H1 (cell line): ENCODE measurements at regions not wholly inside any gene's neighbourhood (a gene's known extent, or its start where the extent isn't known, plus 50 kb on each side); places are given as distances from the start of the nearest gene placed in this dataset.

Experiments
- CHD2 ChIP-seq: IDR thresholded peaks from 2 replicates; pipeline ENCODE4 v1.6.1; 2012; ENCODE audit warnings: low read length, improper control_type of control experiment
- CREB1 ChIP-seq: IDR thresholded peaks from 2 replicates; pipeline ENCODE4 v1.6.1; 2012; ENCODE audit warnings: inconsistent platforms
- POLR2A ChIP-seq, 2 experiments: IDR thresholded peaks; 1 replicate in 1 of 2; 2 replicates in 1 of 2; pipeline ENCODE4 v1.6.1; 2011; ENCODE audit warnings: low read depth in 2 of 2, low read length in 2 of 2, mild to moderate bottlenecking in 2 of 2; ENCODE audit errors: control extremely low read depth in 1 of 2
- RAD21 ChIP-seq, 2 experiments: IDR thresholded peaks in 1 of 2; conservative IDR thresholded peaks in 1 of 2; 2 replicates each; pipeline ENCODE4 v1.6.1; 2011; ENCODE audit warnings: low read depth in 2 of 2, low read length in 2 of 2, improper control_type of control experiment in 1 of 2, inconsistent platforms in 1 of 2, mild to moderate bottlenecking in 1 of 2, moderate library complexity in 1 of 2
- SP1 ChIP-seq: IDR thresholded peaks from 2 replicates; pipeline ENCODE4 v1.6.1; 2011; ENCODE audit warnings: low read depth, low read length
- TF ChIP-seq, protein P1 (sequence below), 3 experiments: IDR thresholded peaks; 1 replicate in 2 of 3; 2 replicates in 1 of 3; pipeline versions ENCODE4 v1.5.1 to v1.6.1; 2011; ENCODE audit warnings: low read length in 3 of 3, mild to moderate bottlenecking in 3 of 3, inconsistent platforms in 2 of 3, low read depth in 1 of 3, moderate library complexity in 1 of 3; ENCODE audit not compliant: insufficient read depth in 1 of 3; ENCODE audit errors: control extremely low read depth in 1 of 3

DNA sequence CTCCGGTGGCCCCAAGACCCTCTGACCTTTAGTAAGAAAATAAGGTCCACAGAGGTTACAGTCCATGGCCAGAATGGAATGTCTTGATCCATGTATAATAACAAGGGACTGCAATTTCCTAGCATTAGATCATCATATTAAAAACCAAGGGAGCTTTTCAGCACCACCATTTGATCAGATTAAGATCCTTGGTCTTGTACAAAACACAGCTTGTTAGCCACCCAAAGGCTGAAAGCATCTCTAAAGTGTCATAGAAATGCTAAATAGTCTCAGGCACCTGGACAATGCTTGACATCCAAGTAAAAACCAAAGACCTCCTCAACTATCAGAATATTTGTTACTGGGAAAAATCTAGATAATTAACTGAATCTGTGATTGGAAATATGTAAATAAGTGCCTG is 50.3 kb upstream of the VPS13A start:
- TF ChIP-seq POLR2A (IDR thresholded peaks at IDR 0.05; ENCODE audit: control extremely low read depth in 1 of 2, low read depth in 2 of 2, low read length in 2 of 2) (no peak), CHD2 (no peak), CREB1 (no peak), SP1 (no peak), RAD21 (IDR thresholded peaks at IDR 0.05 in 1 of 2, conservative IDR thresholded peaks at IDR 0.05 in 1 of 2; ENCODE audit: low read depth in 2 of 2, low read length in 2 of 2) (no peak)
- TF ChIP-seq, protein P1, sequence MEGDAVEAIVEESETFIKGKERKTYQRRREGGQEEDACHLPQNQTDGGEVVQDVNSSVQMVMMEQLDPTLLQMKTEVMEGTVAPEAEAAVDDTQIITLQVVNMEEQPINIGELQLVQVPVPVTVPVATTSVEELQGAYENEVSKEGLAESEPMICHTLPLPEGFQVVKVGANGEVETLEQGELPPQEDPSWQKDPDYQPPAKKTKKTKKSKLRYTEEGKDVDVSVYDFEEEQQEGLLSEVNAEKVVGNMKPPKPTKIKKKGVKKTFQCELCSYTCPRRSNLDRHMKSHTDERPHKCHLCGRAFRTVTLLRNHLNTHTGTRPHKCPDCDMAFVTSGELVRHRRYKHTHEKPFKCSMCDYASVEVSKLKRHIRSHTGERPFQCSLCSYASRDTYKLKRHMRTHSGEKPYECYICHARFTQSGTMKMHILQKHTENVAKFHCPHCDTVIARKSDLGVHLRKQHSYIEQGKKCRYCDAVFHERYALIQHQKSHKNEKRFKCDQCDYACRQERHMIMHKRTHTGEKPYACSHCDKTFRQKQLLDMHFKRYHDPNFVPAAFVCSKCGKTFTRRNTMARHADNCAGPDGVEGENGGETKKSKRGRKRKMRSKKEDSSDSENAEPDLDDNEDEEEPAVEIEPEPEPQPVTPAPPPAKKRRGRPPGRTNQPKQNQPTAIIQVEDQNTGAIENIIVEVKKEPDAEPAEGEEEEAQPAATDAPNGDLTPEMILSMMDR (IDR thresholded peaks at IDR 0.05; ENCODE audit: control extremely low read depth in 1 of 3, insufficient read depth in 1 of 3, low read depth in 1 of 3, low read length in 3 of 3): no peak
